A673 (cell line): ENCODE measurements at regions not wholly inside any gene's neighbourhood (a gene's known extent, or its start where the extent isn't known, plus 50 kb on each side); places are given as distances from the start of the nearest gene placed in this dataset.
"Not testable (repeated sequence)": the region's sequence is repeated elsewhere in the genome, so short reads cannot be mapped to it uniquely, and the experiment has no call there.

Experiments used
- BruUV-seq: library from RNA; stranded (reverse); fragments of 400-500 nt; replicated peaks from 2 replicates; lab custom pipeline; 2021; lab: Mats Ljungman, UMichigan
- CTCF ChIA-PET: fragments of 300-600 bp; sonication (Branson Sonifier 250); formaldehyde crosslinking; loops from one replicate; lab custom pipeline; 2022; ENCODE audit warnings: antibody characterized with exemption; lab: Charles Lee
- POLR2A ChIA-PET: fragments of 300-600 bp; sonication (Branson Sonifier 250); formaldehyde crosslinking; loops from one replicate; lab custom pipeline; 2022; ENCODE audit warnings: antibody characterized with exemption; ENCODE audit not compliant: low non-redundant PET; lab: Charles Lee
- DNase-seq: peaks from one replicate; pipeline ENCODE4 v3.0.0-alpha.2; 2015; ENCODE audit warnings: low spot score
- H3K27ac ChIP-seq: fragments of 200-600 bp; sonication (generic); 2 replicates; pipeline ENCODE4 v1.5.1; 2016; ENCODE audit warnings: mixed run types, low read depth, mild to moderate bottlenecking, mixed read lengths, antibody characterized with exemption, low read length; ENCODE audit not compliant: poor library complexity, severe bottlenecking
- H3K27me3 ChIP-seq: fragments of 200-600 bp; sonication (generic); replicated peaks from 2 replicates; pipeline ENCODE4 v1.6.1; 2017; ENCODE audit warnings: mixed run types, low read depth, mild to moderate bottlenecking, mixed read lengths, antibody characterized with exemption, low read length; ENCODE audit not compliant: insufficient read depth, poor library complexity
- H3K36me3 ChIP-seq: fragments of 200-600 bp; sonication (generic); 2 replicates; pipeline ENCODE4 v1.6.1; 2016; ENCODE audit warnings: mixed run types, mild to moderate bottlenecking, mixed read lengths, antibody characterized with exemption, low read length; ENCODE audit not compliant: insufficient read depth, poor library complexity, severe bottlenecking
- H3K4me1 ChIP-seq: fragments of 200-600 bp; sonication (generic); 2 replicates; pipeline ENCODE4 v1.6.1; 2017; ENCODE audit warnings: mixed run types, mild to moderate bottlenecking, mixed read lengths, antibody characterized with exemption, low read length; ENCODE audit not compliant: insufficient read depth, poor library complexity, severe bottlenecking
- H3K4me3 ChIP-seq: fragments of 200-600 bp; sonication (generic); 2 replicates; pipeline ENCODE4 v1.5.1; 2016; ENCODE audit warnings: low read depth, mixed run types, mild to moderate bottlenecking, mixed read lengths, low read length; ENCODE audit not compliant: poor library complexity, severe bottlenecking
- H3K9me3 ChIP-seq: fragments of 200-600 bp; sonication (generic); 2 replicates; pipeline ENCODE4 v1.6.1; 2016; ENCODE audit warnings: mixed run types, low read depth, mild to moderate bottlenecking, mixed read lengths, antibody characterized with exemption, low read length; ENCODE audit not compliant: poor library complexity, severe bottlenecking
- CTCF ChIP-seq: fragments of 300-800, 200-600 bp; sonication (generic); conservative IDR thresholded peaks from 2 replicates; pipeline ENCODE4 v1.5.1; 2017; ENCODE audit warnings: low read depth, mild to moderate bottlenecking, antibody characterized with exemption, low read length, moderate library complexity, mixed read lengths
- EZH2 ChIP-seq: fragments of 200-600 bp; sonication (generic); IDR thresholded peaks from 2 replicates; pipeline ENCODE4 v1.6.1; 2017; ENCODE audit warnings: borderline replicate concordance, low read depth, mild to moderate bottlenecking, mixed read lengths, antibody characterized with exemption, low read length; ENCODE audit not compliant: poor library complexity, severe bottlenecking
- intact Hi-C: fragments of 100-400 bp; cut with micrococcal nuclease; formaldehyde crosslinking; loops from one replicate; pipeline ENCODE4 v1.10.0; 2022; ENCODE audit not compliant: unreplicated experiment

- no peak for DNase-seq
- H3K27me3 ChIP-seq, result no peaks in the 10 kb centered on the region
- CTCF ChIA-PET, result no interaction called here
- intact Hi-C loops, result loop anchor here (5.0 to 10.0 kb wide), 2 partner anchors 107 to 420 kb away; no protein-coding TSS in a partner anchor
- no peak overlapping the region for H3K4me3 ChIP-seq
- H3K27ac ChIP-seq, result no peak overlapping the region
- POLR2A ChIA-PET, result no interaction called here
- H3K9me3 ChIP-seq, result peaks cover 4% of the 10 kb centered on the region
- BruUV-seq, result no TSS peak
- H3K4me1 ChIP-seq, result no peaks in the 10 kb centered on the region
- no peaks in the 10 kb centered on the region for H3K36me3 ChIP-seq
- TF ChIP-seq EZH2 (no peak), CTCF (no peak)
These were observed 160.8 kb downstream of the CEMIP2 start for GRCh38 chr9:71607461-71607881.

GRCh38 chr9:71604197-71605063, 163.9 kb downstream of the CEMIP2 start:
- ChIA-PET POLR2A (no interaction called here), CTCF (no interaction called here)
- Histone ChIP-seq H3K4me3 (no peak overlapping the region), H3K27me3 (no peaks in the 10 kb centered on the region), H3K27ac (no peak overlapping the region), H3K36me3 (no peaks in the 10 kb centered on the region), H3K4me1 (no peaks in the 10 kb centered on the region), H3K9me3 (no peaks in the 10 kb centered on the region)
- peak; percentile 71 for DNase-seq
- intact Hi-C loops, result loop anchor here (1.0 to 10.0 kb wide), 6 partner anchors 110 to 423 kb away; no protein-coding TSS in a partner anchor
- TF ChIP-seq EZH2 (no peak), CTCF (peak; percentile 87)
- BruUV-seq, result no TSS peak

GRCh38 chr9:71602652-71603051, 165.7 kb downstream of the CEMIP2 start:
- H3K9me3 ChIP-seq, result no peaks in the 10 kb centered on the region
- H3K4me3 ChIP-seq, result no peak overlapping the region
- no peak overlapping the region for H3K27ac ChIP-seq
- BruUV-seq, result no TSS peak
- H3K4me1 ChIP-seq, result no peaks in the 10 kb centered on the region
- H3K27me3 ChIP-seq, result no peaks in the 10 kb centered on the region
- ChIA-PET CTCF (interaction anchor here (0.6 kb wide), 1 partner anchor 48 kb away, joined by 4 read pairs; no protein-coding TSS in a partner anchor), POLR2A (no interaction called here)
- DNase-seq, result no peak
- no peak for TF ChIP-seq EZH2
- no peak for TF ChIP-seq CTCF
- intact Hi-C loops, result loop anchor here (5.0 to 10.0 kb wide), 2 partner anchors 112 to 315 kb away; no protein-coding TSS in a partner anchor
- H3K36me3 ChIP-seq, result no peaks in the 10 kb centered on the region

GRCh38 chr9:71595762-71596161, 172.6 kb downstream of the CEMIP2 start:
- BruUV-seq, CTCF ChIA-PET: not testable (repeated sequence)

More at GRCh38 chr9:71595762-71596161, 172.6 kb downstream of the CEMIP2 start:
- DNase-seq, H3K36me3 ChIP-seq, H3K4me3 ChIP-seq, H3K27me3 ChIP-seq, H3K9me3 ChIP-seq, H3K4me1 ChIP-seq, POLR2A ChIA-PET, intact Hi-C loops, H3K27ac ChIP-seq: not testable (repeated sequence)
